H9 (cell line): ENCODE measurements at regions not wholly inside any gene's neighbourhood (a gene's known extent, or its start where the extent isn't known, plus 50 kb on each side); places are given as distances from the start of the nearest gene placed in this dataset.

ENCODE experiments used
- DNase-seq: peaks from one replicate; pipeline ENCODE4 v3.0.0-alpha.2; 2017
- H2AFZ ChIP-seq: one replicate; pipeline ENCODE4 v1.6.1; 2013; ENCODE audit warnings: mild to moderate bottlenecking, low read length, control low read depth, moderate library complexity
- H2AK5ac ChIP-seq: 2 replicates; pipeline ENCODE4 v1.6.1; 2013; ENCODE audit warnings: low read length, control low read depth, mixed read lengths; ENCODE audit not compliant: insufficient read length
- H2BK120ac ChIP-seq: one replicate; pipeline ENCODE4 v1.6.1; 2013; ENCODE audit warnings: low read depth, mild to moderate bottlenecking, low read length, control low read depth, inconsistent platforms; ENCODE audit not compliant: poor library complexity, severe bottlenecking
- H2BK12ac ChIP-seq: 2 replicates; pipeline ENCODE4 v1.6.1; 2013; ENCODE audit warnings: low read length, control low read depth, mixed read lengths, low read depth; ENCODE audit not compliant: insufficient read length
- H2BK15ac ChIP-seq: 2 replicates; pipeline ENCODE4 v1.6.1; 2013; ENCODE audit warnings: low read depth, low read length, control low read depth
- H2BK20ac ChIP-seq: one replicate; pipeline ENCODE4 v1.6.1; 2013; ENCODE audit warnings: low read depth, mild to moderate bottlenecking, low read length, control low read depth, inconsistent platforms; ENCODE audit not compliant: poor library complexity, severe bottlenecking
- H2BK5ac ChIP-seq: 2 replicates; pipeline ENCODE4 v1.6.1; 2013; ENCODE audit warnings: low read length, control low read depth, mixed read lengths; ENCODE audit not compliant: insufficient read length
- H3K14ac ChIP-seq: 2 replicates; pipeline ENCODE4 v1.6.1; 2013; ENCODE audit warnings: low read length, control low read depth; ENCODE audit not compliant: insufficient read depth
- H3K18ac ChIP-seq: 2 replicates; pipeline ENCODE4 v1.6.1; 2013; ENCODE audit warnings: low read depth, mild to moderate bottlenecking, mixed read lengths, low read length, control low read depth; ENCODE audit not compliant: insufficient read length
- H3K23ac ChIP-seq: 2 replicates; pipeline ENCODE4 v1.6.1; 2013; ENCODE audit warnings: low read length, control low read depth, mixed read lengths, low read depth; ENCODE audit not compliant: insufficient read length
- H3K23me2 ChIP-seq: 2 replicates; pipeline ENCODE4 v1.6.1; 2013; ENCODE audit warnings: low read depth, mild to moderate bottlenecking, mixed read lengths, low read length, control low read depth; ENCODE audit not compliant: insufficient read length, poor library complexity, severe bottlenecking
- H3K27ac ChIP-seq: 2 replicates; pipeline ENCODE4 v1.5.1; 2013; ENCODE audit warnings: low read length, control low read depth, mixed read lengths, low read depth; ENCODE audit not compliant: insufficient read length
- H3K27me3 ChIP-seq: 2 replicates; pipeline ENCODE4 v1.6.1; 2013; ENCODE audit warnings: low read length, control low read depth, inconsistent platforms; ENCODE audit not compliant: insufficient read depth
- H3K4ac ChIP-seq: 2 replicates; pipeline ENCODE4 v1.6.1; 2013; ENCODE audit warnings: low read depth, mild to moderate bottlenecking, control low read depth, inconsistent platforms, low read length, moderate library complexity
- H3K4me1 ChIP-seq: 2 replicates; pipeline ENCODE4 v1.6.1; 2013; ENCODE audit warnings: low read length, control low read depth, inconsistent platforms; ENCODE audit not compliant: insufficient read depth
- H3K4me2 ChIP-seq: 2 replicates; pipeline ENCODE4 v1.6.1; 2013; ENCODE audit warnings: low read length, control low read depth, mixed read lengths; ENCODE audit not compliant: insufficient read length, insufficient read depth
- H3K56ac ChIP-seq: 2 replicates; pipeline ENCODE4 v1.6.1; 2013; ENCODE audit warnings: low read depth, mild to moderate bottlenecking, mixed read lengths, low read length, control low read depth; ENCODE audit not compliant: insufficient read length
- H3K79me1 ChIP-seq: 2 replicates; pipeline ENCODE4 v1.6.1; 2013; ENCODE audit warnings: low read depth, mild to moderate bottlenecking, moderate library complexity, low read length, control low read depth, inconsistent platforms; ENCODE audit not compliant: insufficient read depth, poor library complexity, severe bottlenecking
- H3K79me2 ChIP-seq: 2 replicates; pipeline ENCODE4 v1.6.1; 2013; ENCODE audit warnings: low read length, control low read depth, inconsistent platforms; ENCODE audit not compliant: insufficient read depth
- H3K9ac ChIP-seq: 2 replicates; pipeline ENCODE4 v1.6.1; 2013; ENCODE audit warnings: low read length, control low read depth, mixed read lengths; ENCODE audit not compliant: insufficient read length; ENCODE audit errors: extremely low read depth
- H3K9me3 ChIP-seq: one replicate; pipeline ENCODE4 v1.6.1; 2013; ENCODE audit warnings: low read depth, low read length, inconsistent platforms; ENCODE audit not compliant: control insufficient read depth
- H3T11ph ChIP-seq: one replicate; pipeline ENCODE4 v1.6.1; 2013; ENCODE audit warnings: mild to moderate bottlenecking, low read length, control low read depth, inconsistent platforms
- H4K20me1 ChIP-seq: one replicate; pipeline ENCODE4 v1.6.1; 2013; ENCODE audit not compliant: control insufficient read depth, insufficient read length, insufficient read depth
- H4K5ac ChIP-seq: 2 replicates; pipeline ENCODE4 v1.6.1; 2013; ENCODE audit warnings: low read depth, mild to moderate bottlenecking, mixed read lengths, low read length, control low read depth; ENCODE audit not compliant: insufficient read length
- H4K8ac ChIP-seq: replicated peaks from 2 replicates; pipeline ENCODE4 v1.6.1; 2013; ENCODE audit warnings: low read length, control low read depth, mixed read lengths, low read depth; ENCODE audit not compliant: insufficient read length
- H4K91ac ChIP-seq: 2 replicates; pipeline ENCODE4 v1.6.1; 2013; ENCODE audit warnings: low read depth, mild to moderate bottlenecking, moderate library complexity, mixed read lengths, low read length, control low read depth; ENCODE audit not compliant: insufficient read length
- H3K27ac Mint-ChIP-seq, 3 experiments: 2 replicates in 2 of 3; 3 replicates in 1 of 3; pipeline ENCODE4 v1.8.0; 2020 to 2021; ENCODE audit warnings: mixed read lengths in 3 of 3, mild to moderate bottlenecking in 1 of 3, moderate library complexity in 1 of 3
- H3K27me3 Mint-ChIP-seq: 2 replicates; pipeline ENCODE4 v1.8.0; 2021; ENCODE audit warnings: low read depth, mild to moderate bottlenecking, moderate library complexity, mixed read lengths
- H3K36me3 Mint-ChIP-seq, 3 experiments: 2 replicates in 2 of 3; 3 replicates in 1 of 3; pipeline ENCODE4 v1.8.0; 2020 to 2021; ENCODE audit warnings: low read depth in 3 of 3, mixed read lengths in 3 of 3; ENCODE audit not compliant: insufficient read depth in 1 of 3
- H3K4me1 Mint-ChIP-seq, 2 experiments: 2 replicates each; pipeline ENCODE4 v1.8.0; 2020; ENCODE audit warnings: mixed read lengths in 2 of 2
- H3K4me3 Mint-ChIP-seq, 2 experiments: 2 replicates in 1 of 2; 3 replicates in 1 of 2; pipeline ENCODE4 v1.8.0; 2020 to 2021; ENCODE audit warnings: mild to moderate bottlenecking in 2 of 2, mixed read lengths in 2 of 2, moderate library complexity in 1 of 2
- H3K9me3 Mint-ChIP-seq, 2 experiments: 2 replicates in 1 of 2; 3 replicates in 1 of 2; pipeline ENCODE4 v1.8.0; 2020; ENCODE audit warnings: mild to moderate bottlenecking in 2 of 2, mixed read lengths in 2 of 2, moderate library complexity in 1 of 2
- WGBS: extraction: QIAGEN DNeasy Blood & Tissue Kit; methylation state at CpG from one replicate; pipeline ENCODE4 v1.1.7; 2013; ENCODE audit warnings: missing lambda C conversion rate, low lambda C conversion rate, mixed read lengths; ENCODE audit not compliant: insufficient read length; ENCODE audit errors: extremely low coverage; 5-methylcytosine and 5-hydroxymethylcytosine counted together
- TF ChIP-seq, protein P1 (sequence below): fragments of 200-600 bp; sonication (generic); conservative IDR thresholded peaks from 3 replicates; pipeline ENCODE4 v1.8.0; 2021; ENCODE audit warnings: antibody characterized with exemption, mild to moderate bottlenecking

DNA sequence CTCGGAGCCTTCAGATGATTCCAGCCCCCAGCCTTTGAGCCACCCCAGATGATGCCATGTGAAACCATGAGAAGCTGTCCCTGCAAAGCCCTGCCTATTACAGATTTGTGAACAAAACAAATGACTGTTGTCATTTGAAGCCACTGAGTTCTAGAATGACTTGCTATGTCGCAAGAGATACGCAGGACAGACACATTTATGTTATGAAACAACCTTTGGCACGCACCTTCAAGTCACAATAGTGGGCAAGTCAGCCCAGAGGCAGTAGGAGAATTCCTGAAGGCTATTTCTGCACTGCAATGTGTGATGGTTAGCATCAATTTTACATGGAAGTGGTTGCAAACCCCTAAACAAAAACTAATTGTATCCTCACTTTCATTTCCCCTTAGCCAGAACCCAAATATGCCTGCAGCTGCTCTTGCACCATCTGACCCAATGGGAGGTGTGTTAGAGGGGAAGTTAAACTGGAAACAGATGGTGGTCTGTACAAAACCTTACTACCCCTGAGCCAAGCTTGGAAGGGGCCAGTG lies 174.4 kb upstream of the ATP6AP2 start:
- H2BK120ac ChIP-seq = no peak overlapping the region
- H3K4me2 ChIP-seq = no peak overlapping the region
- no peak overlapping the region for H2AK5ac ChIP-seq
- H2BK20ac ChIP-seq = no peak overlapping the region
- H2BK5ac ChIP-seq = no peak overlapping the region
- Mint-ChIP-seq H3K27ac (no peak overlapping the region), H3K4me1 (peaks cover 11 to 15% of the 10 kb centered on the region in 2 experiments), H3K9me3 (peaks cover 63 to 78% of the 10 kb centered on the region in 2 experiments), H3K27me3 (peaks cover 1% of the 10 kb centered on the region), H3K36me3 (peaks cover 3 to 21% (median 4%) of the 10 kb centered on the region in 3 experiments; a peak in 5 of 7 replicates), H3K4me3 (no peak overlapping the region)
- no peak overlapping the region for H4K5ac ChIP-seq
- H3K56ac ChIP-seq = no peak overlapping the region
- no peak overlapping the region for H3T11ph ChIP-seq
- no peak overlapping the region for H2BK12ac ChIP-seq
- H2AFZ ChIP-seq = no peak overlapping the region
- H2BK15ac ChIP-seq = no peak overlapping the region
- H3K79me2 ChIP-seq = no peaks in the 10 kb centered on the region
- H3K18ac ChIP-seq = no peak overlapping the region
- no peaks in the 10 kb centered on the region for H3K27me3 ChIP-seq
- no peak overlapping the region for H3K4ac ChIP-seq
- peaks cover 5% of the 10 kb centered on the region for H3K4me1 ChIP-seq
- TF ChIP-seq, protein P1, sequence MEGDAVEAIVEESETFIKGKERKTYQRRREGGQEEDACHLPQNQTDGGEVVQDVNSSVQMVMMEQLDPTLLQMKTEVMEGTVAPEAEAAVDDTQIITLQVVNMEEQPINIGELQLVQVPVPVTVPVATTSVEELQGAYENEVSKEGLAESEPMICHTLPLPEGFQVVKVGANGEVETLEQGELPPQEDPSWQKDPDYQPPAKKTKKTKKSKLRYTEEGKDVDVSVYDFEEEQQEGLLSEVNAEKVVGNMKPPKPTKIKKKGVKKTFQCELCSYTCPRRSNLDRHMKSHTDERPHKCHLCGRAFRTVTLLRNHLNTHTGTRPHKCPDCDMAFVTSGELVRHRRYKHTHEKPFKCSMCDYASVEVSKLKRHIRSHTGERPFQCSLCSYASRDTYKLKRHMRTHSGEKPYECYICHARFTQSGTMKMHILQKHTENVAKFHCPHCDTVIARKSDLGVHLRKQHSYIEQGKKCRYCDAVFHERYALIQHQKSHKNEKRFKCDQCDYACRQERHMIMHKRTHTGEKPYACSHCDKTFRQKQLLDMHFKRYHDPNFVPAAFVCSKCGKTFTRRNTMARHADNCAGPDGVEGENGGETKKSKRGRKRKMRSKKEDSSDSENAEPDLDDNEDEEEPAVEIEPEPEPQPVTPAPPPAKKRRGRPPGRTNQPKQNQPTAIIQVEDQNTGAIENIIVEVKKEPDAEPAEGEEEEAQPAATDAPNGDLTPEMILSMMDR = no peak
- no peak overlapping the region for H3K14ac ChIP-seq
- H4K8ac ChIP-seq = no peak overlapping the region
- H3K23me2 ChIP-seq = no peaks in the 10 kb centered on the region
- no peak overlapping the region for H3K27ac ChIP-seq
- no CpG with 5 or more reads among the region's 4 CpGs for WGBS
- no peaks in the 10 kb centered on the region for H3K9me3 ChIP-seq
- no peaks in the 10 kb centered on the region for H4K20me1 ChIP-seq
- no peak overlapping the region for H3K9ac ChIP-seq
- no peak for DNase-seq
- no peak overlapping the region for H3K23ac ChIP-seq
- no peak overlapping the region for H4K91ac ChIP-seq
- H3K79me1 ChIP-seq = no peaks in the 10 kb centered on the region
